ENCODE measurements at regions not wholly inside any gene's neighbourhood (a gene's known extent, or its start where the extent isn't known, plus 50 kb on each side); places are given as distances from the start of the nearest gene placed in this dataset.
"Not testable (repeated sequence)": the region's sequence is repeated elsewhere in the genome, so short reads cannot be mapped to it uniquely, and the experiment has no call there.

DNA sequence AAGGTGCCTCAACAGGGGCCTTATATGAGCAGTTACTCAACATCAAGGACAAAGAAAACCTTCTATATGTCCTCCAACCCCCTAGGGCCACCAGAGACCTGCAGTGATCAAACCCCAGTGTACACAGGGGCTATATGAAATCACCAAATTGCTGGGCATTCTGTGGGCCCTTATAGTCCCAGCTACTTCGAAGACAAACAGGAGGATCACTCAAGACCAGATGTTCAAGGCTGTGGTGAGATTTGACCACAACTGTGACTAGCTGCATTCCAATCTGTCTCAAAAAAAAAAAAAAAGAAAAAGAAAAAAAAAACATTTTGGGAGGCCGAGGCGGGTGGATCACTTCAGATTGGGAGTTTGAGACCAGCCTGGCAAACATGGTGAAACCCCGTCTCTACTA is 51.0 kb upstream of the PRB2 start:
- no peak for DNase-seq

DNA sequence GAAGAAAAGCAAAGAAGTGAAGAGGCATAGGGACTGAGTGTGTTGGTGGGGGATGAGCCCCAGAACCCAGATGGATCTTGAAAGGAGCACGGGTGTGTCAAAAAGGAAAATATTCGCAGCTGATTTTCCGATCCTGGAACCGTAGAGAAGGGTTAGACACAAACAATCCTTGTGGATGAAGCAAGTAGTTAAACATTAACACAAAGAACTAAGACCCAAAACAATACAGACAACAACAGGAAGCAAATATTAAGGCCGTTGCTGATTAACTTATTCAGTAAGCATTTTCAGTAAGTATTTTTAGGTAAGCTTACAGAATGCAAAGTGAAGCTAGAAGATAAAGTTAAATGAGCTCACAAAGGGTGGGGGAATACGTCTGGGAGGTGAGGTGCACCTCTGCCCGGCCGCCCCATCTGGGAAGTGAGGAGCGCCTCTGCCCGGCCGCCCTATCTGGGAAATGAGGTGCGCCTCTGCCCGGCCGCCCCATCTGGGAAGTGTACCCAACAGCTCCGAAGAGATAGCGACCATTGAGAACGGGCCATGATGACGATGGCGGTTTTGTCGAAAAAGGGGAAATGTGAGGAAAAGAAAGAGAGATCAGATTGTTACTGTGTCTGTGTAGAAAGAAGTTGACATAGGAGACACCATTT is 62.8 kb upstream of the PRB2 start:
- no peak for DNase-seq

DNA sequence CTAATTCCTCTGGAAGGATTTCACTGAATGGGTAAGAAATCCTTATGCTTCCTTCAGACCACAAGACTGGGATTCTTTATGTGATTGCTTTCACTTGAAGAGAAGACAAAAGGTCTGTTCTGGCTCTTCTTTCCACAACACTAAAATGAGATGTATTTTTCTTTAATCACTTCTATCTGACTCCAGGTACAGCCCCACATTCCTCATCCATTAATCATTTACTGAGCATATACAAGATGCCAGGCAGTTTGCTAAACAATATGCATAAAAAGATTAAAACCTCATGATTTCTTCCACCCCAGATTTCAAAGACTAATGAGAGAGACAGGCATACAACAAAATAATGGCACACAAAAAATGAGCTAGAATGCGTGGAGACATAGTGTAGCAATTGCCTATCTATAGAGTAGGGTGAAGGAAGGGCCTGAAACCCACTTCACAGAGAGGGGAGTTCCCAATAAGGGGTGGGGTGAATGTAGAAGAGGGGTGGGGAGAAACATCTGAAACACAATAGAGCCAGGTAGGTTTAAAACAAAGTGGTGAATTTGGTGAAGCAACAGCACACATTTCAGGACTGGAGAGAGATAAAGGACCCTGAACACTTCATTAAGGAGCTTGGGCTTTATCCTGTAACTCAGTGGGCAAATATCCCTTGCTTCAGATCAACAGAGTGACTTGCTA is 65.1 kb upstream of the PRB2 start:
- DNase-seq, result no peak

DNA sequence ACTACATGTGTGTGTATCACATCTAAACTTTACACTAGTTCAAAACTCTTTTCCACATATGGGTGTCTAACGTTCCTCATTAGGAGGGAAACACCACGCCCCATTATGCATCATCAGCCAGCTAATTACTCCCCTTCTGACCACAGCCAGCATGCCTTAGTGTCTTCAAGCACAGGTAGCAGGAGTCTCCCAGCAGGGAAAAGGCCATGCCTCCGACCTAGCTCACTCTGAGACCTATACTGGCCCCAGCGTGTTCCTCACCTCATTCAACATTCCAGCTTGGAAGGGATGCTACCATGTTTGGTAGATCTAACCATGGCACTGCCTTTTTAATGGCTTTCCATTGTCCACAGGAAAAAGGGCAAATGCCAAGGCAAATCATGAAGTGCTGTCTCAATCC is 66.1 kb upstream of the PRB2 start:
- no peak for DNase-seq

DNA sequence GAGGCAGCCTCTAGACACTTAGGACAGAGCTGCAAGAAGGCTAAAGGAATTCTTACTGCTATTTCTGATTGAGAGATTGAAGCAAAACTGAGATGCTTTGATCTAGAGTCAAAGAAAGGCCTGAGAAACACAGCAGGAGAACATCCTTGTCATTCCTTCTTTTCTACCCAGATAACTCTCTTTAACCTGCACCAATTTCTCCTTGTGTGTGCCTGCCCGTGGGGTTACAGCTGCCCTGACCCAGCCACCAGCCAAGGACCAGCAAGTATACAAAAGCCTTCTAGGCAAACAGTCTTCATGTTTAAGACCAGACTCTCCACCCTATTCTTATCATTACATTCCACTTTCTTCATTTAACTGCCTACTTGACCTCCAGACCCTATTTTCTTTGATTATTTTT is 81.7 kb upstream of the PRB2 start:
- no peak for DNase-seq

DNA sequence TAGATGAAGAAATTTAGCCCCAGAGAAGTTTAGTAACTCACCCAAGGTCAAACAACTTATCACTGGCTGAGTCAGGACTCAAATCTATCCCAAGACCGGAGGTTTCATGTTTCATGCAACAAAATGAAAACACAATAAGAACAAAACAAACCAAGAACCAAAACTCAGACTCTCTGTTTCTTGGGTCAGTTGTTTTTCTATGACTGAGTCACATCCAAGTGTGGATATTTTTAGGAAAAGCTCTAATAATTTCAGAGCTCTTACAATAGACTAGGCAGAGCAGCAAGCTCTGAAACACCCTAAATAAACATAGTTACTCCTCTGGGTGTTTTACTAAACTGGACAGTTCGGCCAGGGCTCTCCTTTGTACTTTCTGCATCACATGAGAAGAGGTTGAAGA is 87.6 kb upstream of the PRB2 start:
- DNase-seq, result no peak

DNA sequence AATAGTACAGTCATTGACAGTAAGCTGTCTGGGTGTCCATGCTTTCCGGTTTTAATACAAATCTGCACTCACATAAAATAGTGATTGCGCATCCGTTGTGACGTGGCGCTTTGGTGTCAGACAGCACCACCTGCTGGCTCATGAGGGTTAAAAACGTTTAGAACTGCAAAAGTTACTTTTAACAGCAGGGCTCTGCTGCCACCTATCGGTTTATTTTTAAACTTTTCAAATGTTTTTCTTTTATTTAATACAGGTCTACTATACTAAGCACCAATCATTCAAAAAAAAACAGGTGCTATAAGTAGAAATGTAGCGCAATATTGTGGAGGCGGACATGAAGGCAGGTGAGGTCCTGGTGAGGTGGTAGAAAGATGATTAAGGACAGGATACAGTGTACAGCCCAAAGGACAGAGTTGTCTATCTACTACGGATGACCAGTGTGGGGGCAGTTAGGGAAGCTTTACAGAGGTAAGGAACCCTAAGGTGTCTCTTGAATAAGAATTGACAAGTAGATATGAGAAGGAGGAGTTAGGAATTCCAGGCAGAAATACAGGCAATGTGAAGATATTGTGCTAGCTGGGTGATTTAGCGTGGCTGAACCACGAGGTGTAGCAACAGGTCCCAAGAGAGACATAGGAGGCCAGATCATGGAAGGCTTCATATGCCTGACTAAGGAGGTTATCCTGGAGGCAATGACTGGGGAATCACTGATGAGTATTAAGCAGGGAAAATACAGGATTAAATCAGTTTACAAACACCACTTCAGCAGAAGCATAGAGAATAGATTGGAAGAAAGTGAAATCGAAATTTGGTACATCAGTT is 91.5 kb upstream of the PRB2 start:
- DNase-seq, result peak; percentile 69 to 78

DNA sequence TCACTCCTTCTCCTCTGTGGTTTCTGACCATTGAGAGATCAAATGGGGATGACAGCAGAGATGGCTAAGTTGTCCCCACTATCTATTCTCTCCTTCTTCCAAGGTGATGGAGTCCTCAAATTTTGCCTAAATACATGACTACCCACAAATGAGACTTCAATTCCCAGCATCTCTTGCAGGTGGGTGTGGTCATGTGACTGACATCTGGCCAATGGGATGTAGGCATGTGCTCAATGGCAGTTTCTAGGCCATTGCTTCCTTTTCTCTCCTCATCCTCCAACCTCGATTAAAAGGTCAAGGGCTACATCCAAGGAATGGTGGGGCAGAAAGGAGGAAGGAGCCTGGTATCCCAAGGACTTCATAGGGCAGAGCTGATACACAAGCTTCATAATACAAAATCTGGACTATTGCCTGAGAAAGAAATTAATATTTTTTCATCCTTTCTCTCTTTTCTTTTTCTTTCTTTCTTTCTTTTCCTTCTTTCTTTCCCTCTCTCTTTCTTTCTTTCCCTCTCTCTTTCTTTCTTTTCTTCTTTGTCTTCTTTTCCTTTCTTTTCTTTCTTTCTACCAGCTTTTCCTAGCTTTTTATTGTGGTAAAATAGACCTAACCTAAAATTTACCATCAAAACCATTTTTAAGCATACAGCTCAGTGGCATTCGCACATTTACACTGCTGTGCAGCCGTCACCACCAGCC is 100.9 kb upstream of the PRB2 start:
- DNase-seq, result no peak

DNA sequence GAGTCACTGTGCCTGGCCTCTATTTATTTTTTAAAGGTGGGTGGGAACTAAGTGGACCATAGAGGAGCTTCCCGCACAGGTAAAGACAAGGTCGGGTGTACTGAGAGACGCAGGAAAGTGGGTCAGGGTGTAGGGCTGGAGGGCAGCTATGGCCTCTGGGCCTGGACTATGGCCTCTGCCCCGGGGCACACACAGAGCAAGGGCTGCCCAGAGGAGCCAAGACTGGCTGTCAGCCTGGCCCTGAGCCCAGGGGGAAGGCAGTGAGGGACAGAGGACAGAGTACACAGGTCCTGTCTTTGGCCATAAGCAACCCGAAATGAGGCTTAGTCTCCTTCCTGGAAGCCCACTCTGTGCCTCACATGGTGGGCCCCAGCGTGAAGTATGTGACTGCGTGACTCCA is 102.1 kb upstream of the PRB2 start:
- DNase-seq, result no peak

DNA sequence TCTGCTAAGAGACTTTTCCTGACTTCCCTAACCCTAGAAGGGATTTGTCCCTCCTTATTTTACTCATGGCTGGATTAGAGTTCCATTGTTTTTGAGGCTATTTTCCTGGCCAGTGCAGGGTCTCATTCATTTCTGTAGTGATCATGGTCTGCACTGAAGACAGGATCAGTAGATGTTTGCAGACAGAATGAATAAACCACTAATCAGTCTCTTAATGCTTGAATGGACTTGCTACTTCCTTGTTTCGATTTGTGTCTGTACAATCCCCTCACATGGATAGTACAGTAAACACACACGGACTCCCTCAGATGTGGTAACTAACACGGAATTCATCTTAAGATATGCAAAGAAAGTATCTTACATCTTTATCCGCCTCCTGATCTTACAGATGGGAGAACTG is 102.6 kb upstream of the PRB2 start:
- no peak for DNase-seq

DNA sequence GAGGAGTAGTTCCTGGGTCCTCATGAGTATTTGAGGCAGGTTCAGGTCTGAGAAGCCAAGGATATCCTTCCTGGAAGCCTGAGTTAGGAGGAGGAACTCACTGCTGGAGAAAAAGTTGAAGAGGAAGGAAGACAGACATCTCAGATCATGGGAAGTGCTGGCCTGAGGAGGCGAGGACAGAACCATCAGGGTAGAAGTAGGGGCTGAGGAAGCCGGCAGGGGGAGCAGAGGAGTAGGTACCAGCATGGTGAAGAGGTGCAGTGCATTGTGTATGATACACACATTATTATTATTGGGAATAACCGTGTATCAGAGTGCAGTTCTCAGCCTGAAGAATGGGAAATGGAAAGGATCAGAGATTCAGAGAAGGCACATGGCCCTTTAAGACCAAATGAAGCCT is 103.2 kb upstream of the PRB2 start:
- DNase-seq, result not testable (repeated sequence)

DNA sequence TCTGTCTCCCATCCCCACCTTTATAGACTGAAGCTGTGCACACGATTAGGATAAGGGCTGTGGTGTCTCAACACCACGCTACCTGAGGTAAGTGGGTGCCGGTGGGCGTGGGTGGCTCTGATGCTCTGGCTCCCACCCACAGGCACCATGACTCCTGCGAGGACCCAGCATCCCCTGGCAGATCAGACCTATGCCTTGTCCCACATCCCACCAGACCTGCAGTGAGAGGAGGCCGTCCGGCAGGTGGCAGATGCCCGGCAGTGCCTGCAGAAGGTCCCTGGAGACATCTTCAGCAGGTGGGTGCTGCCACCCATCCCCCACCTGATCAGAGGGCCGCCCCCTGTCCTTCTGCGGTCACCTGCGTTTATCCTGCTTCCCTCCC is 104.4 kb upstream of the PRB2 start:
- DNase-seq, result no peak

DNA sequence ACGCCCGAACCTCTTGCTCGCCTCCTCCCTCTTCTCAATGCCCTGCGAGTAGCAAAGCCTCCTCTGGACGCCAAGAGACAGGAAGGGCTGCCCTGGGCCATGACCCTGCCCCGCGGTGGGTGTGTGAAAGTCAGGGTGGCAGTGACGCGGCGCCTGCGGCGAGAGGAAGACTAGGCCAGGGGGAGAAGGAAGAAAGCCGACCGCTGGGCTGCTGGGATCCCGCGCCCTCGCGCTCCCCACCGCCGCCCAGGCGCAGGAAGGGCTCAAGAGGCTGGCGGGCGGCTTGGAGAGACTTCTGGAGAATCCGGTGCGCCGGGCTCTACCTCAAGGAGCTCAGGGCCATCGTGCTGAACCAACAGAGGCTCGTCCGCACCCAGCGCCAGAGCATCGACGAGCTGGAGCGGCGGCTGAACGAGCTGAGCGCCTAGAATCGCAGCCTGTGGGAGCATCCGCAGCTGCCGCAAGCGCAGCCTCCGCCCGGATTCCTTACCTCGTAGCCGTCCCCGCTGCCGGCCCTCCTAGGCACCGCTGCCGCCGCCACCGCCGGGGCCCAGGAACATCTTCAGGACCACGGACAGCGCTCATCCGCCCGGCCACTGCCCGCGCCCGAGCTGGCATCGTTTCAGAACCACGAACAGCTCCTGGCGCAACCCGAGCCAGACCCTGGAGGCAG is 105.0 kb upstream of the PRB2 start:
- peak; percentile 84 to 87 for DNase-seq

DNA sequence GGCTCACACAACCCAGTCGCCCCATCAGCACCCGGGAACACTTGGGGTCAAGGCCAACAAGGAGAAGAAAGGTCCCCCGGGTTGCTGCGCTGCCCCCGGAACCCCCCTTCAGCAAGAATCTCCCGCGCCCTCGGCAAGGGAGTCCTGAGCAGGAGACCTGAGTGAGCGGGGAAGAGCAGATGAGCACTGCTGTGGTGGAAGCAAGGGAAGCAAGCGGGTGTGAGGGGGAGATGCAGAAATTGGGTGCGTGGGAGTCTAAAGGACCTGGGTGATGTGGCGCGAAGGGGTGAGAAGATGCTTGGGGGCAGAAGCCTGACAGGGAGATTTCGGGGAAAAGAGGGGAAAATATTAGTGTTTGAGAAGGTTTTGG is 105.5 kb upstream of the PRB2 start:
- DNase-seq, result no peak

DNA sequence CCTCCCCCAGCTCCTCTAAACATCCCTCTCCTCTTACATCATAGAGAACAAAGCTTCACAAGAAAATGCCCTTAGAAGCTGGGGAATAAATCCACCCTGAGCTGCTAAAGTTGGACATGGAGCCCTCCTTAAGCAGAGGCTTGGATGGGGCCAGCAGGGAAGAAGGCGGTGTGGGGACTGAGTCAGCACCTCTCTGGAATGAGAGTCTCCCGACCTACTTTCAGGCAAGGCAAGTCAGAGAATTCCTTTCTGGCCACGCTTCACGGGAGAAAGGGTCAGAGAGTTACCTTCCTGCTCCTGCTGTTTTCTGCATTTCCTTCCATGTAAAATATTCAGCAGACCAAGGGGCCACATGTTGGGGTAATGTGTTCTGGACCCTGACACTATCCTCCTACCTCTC is 113.3 kb upstream of the PRB2 start:
- no peak for DNase-seq

DNA sequence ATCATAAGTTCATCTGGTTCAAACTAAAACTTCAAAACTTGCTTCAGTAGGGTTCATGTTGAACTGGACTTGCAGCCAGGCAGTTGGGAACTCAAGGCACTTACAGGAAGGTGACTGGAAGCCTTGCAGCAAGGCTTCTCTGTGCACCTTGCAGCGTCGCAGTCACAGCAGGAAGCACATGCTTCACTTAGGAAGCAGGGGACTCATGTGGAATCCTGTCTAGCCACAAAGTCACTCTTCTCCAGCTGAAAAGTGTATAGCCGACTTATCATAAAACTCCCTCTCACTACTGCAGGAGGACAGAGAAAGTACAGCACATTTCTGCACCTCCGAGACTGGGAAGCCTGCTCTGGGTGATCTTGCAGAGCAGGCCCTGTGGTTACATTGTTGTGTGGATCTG is 114.0 kb upstream of the PRB2 start:
- DNase-seq, result no peak

DNA sequence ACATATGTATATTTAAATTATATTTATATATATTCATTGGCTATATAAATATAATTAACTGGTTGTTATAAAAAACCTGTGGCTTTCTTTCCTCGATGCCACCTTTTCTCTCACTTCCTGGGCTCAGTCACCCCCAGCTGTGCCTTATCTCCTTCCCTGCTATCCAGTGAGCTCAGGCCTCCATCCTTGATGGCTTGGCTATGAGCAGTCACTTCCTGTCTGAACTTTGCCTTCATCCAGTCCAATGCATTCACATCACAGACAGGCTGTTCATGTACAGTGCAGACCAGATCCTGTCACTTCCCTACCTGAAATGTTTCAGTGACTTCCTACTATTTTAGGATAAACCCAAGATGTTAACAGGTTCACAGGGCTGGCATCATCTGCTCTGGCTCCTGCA is 115.3 kb upstream of the PRB2 start:
- DNase-seq, result no peak

DNA sequence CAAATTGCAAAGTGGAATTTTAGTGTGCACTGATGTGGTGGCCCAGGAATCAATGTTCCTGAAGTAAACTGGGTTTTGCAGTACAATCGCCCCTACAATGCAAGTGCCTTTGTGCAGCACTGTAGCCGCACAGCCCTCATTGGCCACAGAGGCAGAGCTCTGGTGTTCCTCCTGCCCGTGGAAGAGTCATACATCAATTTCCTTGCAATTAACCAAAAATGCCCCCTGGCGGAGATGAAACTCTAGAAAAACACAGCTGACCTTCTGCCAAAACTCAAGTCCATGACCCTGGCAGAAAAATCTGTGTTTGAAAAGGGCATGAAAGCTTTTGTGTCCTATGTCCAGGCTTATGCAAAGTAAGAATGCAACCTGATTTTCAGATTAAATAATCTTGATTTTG is 117.9 kb upstream of the PRB2 start:
- no peak for DNase-seq

DNA sequence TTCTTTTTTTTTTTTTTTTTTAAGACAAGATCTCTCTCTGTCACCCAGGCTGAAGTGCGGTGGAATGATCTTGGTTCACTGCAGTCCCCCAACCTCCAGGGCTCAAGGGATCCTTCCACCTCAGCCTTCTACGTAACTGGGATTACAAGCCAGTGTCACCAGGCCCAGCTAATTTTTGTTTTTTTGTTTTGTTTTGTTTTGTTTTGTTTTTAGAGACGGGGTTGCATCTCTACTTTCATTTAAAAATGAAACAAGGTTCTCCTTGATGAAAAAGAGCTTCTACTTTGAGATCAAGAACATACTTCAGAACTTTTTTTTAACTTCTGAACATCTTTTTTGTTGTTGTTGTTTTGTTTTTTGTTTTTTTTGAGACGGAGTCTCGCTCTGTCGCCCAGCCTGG is 121.7 kb upstream of the PRB2 start:
- no peak for DNase-seq

DNA sequence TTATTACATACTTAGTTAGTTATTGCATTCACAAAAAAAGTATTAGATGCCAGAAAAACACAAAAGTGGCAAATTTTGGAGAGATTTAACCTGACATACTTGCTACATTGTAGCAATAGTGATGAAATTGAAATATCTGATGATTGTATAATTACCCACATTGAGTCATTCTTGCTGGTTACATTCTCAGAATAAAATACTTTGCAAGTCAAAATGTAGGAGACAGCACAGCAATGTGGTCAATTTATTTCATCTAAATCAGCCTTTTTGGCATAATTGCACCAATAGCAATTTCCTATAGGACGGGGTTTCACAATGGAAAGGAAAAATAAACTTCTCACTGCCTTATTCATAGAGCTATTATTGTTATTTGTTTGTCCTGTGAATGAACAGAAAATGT is 125.0 kb upstream of the ETV6 start:
- no peak for DNase-seq

DNA sequence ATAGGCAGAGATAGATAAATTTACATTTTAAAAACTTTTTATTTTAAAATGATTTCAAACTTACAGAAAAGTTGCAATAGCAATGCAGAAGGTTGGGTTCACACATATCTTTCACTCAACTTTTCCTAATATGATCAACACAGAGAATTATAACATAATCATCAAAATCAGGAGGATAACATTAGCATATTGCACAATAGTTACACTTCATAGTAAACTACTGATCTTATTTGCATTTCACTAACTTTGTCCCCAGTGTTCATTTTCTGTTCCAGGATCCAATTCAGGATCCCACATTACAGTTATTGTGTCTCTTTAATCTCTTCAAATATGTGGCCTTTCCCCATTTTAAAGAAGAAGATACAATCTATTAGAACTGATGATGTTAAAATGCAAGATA is 115.4 kb upstream of the ETV6 start:
- DNase-seq, result no peak

DNA sequence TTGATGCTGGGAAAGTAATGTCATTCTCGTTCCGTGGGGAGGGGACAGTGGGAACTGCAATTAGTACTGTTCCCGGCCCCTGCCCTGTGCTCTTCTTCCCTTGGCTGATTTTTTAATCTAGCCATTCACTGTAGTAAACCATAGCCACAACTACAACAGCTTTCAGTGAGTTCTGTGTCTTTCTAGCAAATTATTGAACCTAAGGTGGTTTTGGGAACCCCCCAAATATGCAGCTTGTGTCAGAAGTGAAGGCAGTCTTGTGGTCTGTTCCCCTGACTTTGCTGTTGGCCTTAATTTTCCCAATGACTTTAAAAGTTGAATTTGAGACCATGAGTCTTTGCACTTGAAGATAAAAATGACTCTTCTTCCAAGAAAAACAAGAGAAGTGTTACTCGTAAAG is 114.3 kb upstream of the ETV6 start:
- no peak for DNase-seq

Data from right lung (tissue), 2 donors.